22Rv1 (cell line): ENCODE measurements at regions not wholly inside any gene's neighbourhood (a gene's known extent, or its start where the extent isn't known, plus 50 kb on each side); places are given as distances from the start of the nearest gene placed in this dataset.

Source experiments
- ZFX ChIP-seq: fragments of 450-650 bp; IDR thresholded peaks from 2 replicates; pipeline ENCODE4 v1.6.1; 2017; ENCODE audit warnings: antibody characterized with exemption, borderline replicate concordance
- TF ChIP-seq, protein P1 (sequence below): fragments of 450-650 bp; IDR thresholded peaks from 2 replicates; pipeline ENCODE4 v1.5.1; 2017; ENCODE audit warnings: mild to moderate bottlenecking

DNA sequence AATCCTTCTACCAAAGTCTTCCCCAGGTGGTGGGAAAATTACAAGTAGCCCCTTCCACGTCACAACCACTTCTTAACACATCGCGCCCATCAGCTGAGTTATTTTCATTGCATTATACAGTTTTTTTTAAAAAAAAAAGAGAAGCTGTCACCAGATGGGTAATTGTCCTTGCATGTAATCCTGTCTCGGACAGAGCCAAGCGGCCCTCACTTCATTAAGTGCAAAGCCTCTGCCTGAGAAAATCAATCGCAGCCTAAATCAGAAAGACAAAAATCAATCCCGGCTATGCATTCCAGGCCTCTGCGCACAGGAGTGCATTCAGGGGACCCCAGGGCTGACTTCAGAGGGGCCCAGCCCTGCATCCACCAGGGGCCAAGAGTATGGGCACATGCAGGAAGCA is 538.9 kb downstream of the NPHP4 start:
- TF ChIP-seq, protein P1, sequence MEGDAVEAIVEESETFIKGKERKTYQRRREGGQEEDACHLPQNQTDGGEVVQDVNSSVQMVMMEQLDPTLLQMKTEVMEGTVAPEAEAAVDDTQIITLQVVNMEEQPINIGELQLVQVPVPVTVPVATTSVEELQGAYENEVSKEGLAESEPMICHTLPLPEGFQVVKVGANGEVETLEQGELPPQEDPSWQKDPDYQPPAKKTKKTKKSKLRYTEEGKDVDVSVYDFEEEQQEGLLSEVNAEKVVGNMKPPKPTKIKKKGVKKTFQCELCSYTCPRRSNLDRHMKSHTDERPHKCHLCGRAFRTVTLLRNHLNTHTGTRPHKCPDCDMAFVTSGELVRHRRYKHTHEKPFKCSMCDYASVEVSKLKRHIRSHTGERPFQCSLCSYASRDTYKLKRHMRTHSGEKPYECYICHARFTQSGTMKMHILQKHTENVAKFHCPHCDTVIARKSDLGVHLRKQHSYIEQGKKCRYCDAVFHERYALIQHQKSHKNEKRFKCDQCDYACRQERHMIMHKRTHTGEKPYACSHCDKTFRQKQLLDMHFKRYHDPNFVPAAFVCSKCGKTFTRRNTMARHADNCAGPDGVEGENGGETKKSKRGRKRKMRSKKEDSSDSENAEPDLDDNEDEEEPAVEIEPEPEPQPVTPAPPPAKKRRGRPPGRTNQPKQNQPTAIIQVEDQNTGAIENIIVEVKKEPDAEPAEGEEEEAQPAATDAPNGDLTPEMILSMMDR: no peak
- TF ChIP-seq ZFX: no peak
